Activated naive CD8-positive, alpha-beta T cell treated with anti-CD3 and anti-CD28 coated beads, Interleukin-2, amount 10 ng/mL, durations not matched to agents 7 days and 5 days (primary cell): ENCODE measurements at regions not wholly inside any gene's neighbourhood (a gene's known extent, or its start where the extent isn't known, plus 50 kb on each side); places are given as distances from the start of the nearest gene placed in this dataset.
"Not testable (repeated sequence)": the region's sequence is repeated elsewhere in the genome, so short reads cannot be mapped to it uniquely, and the experiment has no call there.

ENCODE experiments used
- ATAC-seq: fragments of 150-1000 bp; cut with Tn5 transposase; one replicate; pipeline ENCODE4 v1.10.0; 2021; ENCODE audit warnings: low read depth, moderate library complexity
- POLR2A ChIA-PET: fragments of 350-600 bp; sonication (Branson Sonifier 250); formaldehyde crosslinking; loops from one replicate; lab custom pipeline; 2021; ENCODE audit warnings: antibody characterized with exemption; lab: Charles Lee
- DNase-seq: peaks from one replicate; pipeline ENCODE4 v3.0.0; 2021
- H3K27ac Mint-ChIP-seq: one replicate; pipeline ENCODE4 v1.8.0; 2022; ENCODE audit warnings: mild to moderate bottlenecking, mixed read lengths
- H3K27me3 Mint-ChIP-seq: one replicate; pipeline ENCODE4 v1.8.0; 2022; ENCODE audit warnings: mild to moderate bottlenecking, moderate library complexity, mixed read lengths
- H3K36me3 Mint-ChIP-seq: one replicate; pipeline ENCODE4 v1.8.0; 2021; ENCODE audit warnings: mild to moderate bottlenecking, mixed read lengths
- H3K4me1 Mint-ChIP-seq: one replicate; pipeline ENCODE4 v1.8.0; 2021; ENCODE audit warnings: mixed read lengths
- H3K4me3 Mint-ChIP-seq: one replicate; pipeline ENCODE4 v1.8.0; 2022; ENCODE audit warnings: mild to moderate bottlenecking, moderate library complexity, mixed read lengths
- H3K9me3 Mint-ChIP-seq: one replicate; pipeline ENCODE4 v1.8.0; 2021; ENCODE audit warnings: mixed read lengths

DNA sequence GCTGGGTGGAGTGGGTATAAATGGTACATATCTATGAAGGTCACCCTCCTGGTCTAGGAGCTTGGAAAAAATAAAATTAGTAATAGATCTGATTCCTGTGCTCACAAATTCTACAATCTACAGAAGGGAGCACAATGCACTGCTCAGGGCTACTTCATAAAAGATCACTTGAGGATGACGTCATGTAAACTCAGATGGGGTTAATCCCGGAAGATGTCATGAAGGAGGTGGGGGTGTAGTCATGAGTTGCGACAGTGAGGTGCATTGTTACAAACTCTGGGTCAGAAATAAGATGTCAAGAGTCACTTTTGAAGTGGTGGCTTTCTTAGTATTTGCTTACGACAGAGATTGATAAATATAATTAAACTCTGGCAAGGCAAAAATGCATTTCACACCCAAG is 68.2 kb downstream of the LHX9 start:
- DNase-seq: no peak
- Mint-ChIP-seq H3K27me3 (peaks cover 20% of the 10 kb centered on the region), H3K27ac (no peak overlapping the region), H3K9me3 (no peaks in the 10 kb centered on the region), H3K4me3 (no peak overlapping the region), H3K4me1 (peaks cover 2% of the 10 kb centered on the region), H3K36me3 (no peaks in the 10 kb centered on the region)
- POLR2A ChIA-PET: no interaction called here
- no peak for ATAC-seq

DNA sequence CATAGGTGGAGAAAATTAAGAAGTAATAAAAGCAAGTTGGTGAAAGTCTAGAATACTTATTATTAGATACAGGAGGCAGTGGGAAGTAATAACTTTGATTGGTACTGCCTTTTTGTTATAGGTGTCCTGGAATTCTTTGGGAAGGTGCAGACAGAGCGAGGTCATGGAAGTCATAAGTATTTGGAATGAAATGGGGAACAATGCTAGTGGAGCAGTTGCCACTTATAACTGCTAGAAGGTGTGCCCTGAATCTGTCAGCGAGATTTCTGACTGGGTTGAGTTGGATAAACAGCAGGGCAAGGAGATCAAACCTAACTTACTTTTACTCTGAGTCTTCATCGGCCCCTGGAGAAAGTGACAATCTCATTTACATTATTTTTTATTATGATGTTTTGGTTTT is 69.6 kb downstream of the LHX9 start:
- no peak overlapping the region for H3K4me3 Mint-ChIP-seq
- H3K27ac Mint-ChIP-seq: no peak overlapping the region
- H3K9me3 Mint-ChIP-seq: no peaks in the 10 kb centered on the region
- DNase-seq: no peak
- no peak for ATAC-seq
- H3K36me3 Mint-ChIP-seq: no peaks in the 10 kb centered on the region
- peaks cover 19% of the 10 kb centered on the region for H3K27me3 Mint-ChIP-seq
- POLR2A ChIA-PET: no interaction called here
- H3K4me1 Mint-ChIP-seq: peaks cover 2% of the 10 kb centered on the region

DNA sequence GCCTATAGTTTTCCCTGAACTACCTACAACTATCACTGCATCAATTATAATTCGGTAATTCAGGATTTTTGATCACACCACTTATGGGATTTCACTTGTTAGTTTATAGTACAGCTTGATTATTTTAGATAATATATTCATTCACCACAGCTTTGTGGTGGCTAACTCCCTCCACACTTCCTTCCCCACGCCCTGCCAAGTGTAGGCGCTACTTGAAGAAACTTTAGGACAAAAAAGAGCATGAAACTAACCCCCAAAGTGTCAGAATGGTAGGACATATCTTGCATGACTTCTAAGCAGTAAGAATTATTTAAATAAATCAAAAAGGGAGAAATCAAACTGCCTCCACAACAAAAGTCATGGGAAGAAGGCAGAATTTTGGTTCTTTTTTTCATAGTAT is 70.1 kb downstream of the LHX9 start:
- no peak overlapping the region for H3K27ac Mint-ChIP-seq
- DNase-seq: no peak
- H3K9me3 Mint-ChIP-seq: no peaks in the 10 kb centered on the region
- H3K36me3 Mint-ChIP-seq: no peaks in the 10 kb centered on the region
- peaks cover 2% of the 10 kb centered on the region for H3K4me1 Mint-ChIP-seq
- POLR2A ChIA-PET: no interaction called here
- no peak overlapping the region for H3K4me3 Mint-ChIP-seq
- peaks cover 19% of the 10 kb centered on the region for H3K27me3 Mint-ChIP-seq
- no peak for ATAC-seq

DNA sequence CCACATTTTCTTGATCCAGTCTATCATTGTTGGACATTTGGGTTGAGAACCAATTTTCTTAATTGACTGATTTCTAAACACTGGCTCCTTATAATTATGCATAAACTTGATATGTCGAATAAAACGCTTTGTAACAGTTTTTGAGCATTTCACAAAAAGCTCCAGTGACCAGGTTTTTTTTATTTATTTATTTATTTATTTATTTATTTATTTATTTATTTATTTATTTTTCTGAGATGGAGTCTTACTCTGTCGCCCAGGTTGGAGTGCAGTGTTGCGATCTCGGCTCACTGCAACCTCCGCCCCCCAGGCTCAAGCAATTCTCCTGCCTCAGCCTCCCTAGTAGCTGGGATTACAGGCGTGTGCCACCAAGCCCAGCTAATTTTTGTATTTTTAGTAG is 71.4 kb downstream of the LHX9 start:
- H3K4me3 Mint-ChIP-seq, DNase-seq, H3K4me1 Mint-ChIP-seq, ATAC-seq, H3K27ac Mint-ChIP-seq, H3K9me3 Mint-ChIP-seq, POLR2A ChIA-PET, H3K36me3 Mint-ChIP-seq: not testable (repeated sequence)
- H3K27me3 Mint-ChIP-seq: peaks cover 17% of the 10 kb centered on the region

DNA sequence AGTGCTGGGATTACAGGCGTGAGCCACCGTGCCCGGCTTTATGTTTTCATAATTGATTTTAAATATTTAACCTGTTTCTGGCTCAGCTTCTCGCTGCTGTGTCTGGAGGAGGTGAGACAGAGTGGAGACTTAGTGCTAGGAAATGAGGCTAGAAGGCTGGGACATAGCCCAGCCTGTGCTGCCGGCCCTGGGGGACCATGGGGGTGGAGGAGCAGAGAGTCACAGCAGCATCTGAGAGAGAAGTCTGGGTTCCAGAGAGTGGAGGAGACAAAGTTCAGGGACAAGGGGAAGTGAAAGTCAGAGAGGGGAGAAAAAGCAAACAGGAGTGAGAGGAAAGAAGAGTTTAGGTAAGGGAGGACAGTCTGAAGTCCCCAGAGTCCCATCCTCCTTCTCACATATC is 71.9 kb downstream of the LHX9 start:
- DNase-seq (no peak), ATAC-seq (no peak)
- Mint-ChIP-seq H3K27me3 (peaks cover 14% of the 10 kb centered on the region), H3K36me3 (no peaks in the 10 kb centered on the region), H3K27ac (no peak overlapping the region), H3K4me3 (no peak overlapping the region), H3K9me3 (no peaks in the 10 kb centered on the region), H3K4me1 (peaks cover 2% of the 10 kb centered on the region)
- POLR2A ChIA-PET: no interaction called here

DNA sequence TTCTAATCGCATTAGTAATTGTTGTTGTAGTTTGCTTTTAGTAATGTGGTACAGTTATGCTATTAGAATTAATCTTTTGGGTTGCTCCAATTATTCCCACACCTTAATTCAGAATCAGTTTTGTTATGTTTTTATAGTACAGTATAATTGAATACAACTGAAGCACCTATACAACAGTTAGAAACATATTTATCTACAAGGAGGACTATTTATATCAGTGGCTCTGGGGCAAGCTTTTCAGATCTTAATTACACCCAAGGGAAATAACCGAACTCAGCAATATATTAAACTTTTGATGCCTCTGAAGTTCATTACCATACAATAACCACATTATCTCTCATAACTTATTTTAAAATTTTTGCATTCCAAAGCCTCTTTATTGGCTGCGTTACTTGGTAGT is 74.4 kb downstream of the LHX9 start:
- H3K9me3 Mint-ChIP-seq: no peaks in the 10 kb centered on the region
- peaks cover 4% of the 10 kb centered on the region for H3K4me1 Mint-ChIP-seq
- POLR2A ChIA-PET: no interaction called here
- DNase-seq (no peak), ATAC-seq (no peak)
- H3K36me3 Mint-ChIP-seq: no peaks in the 10 kb centered on the region
- no peak overlapping the region for H3K27ac Mint-ChIP-seq
- no peak overlapping the region for H3K4me3 Mint-ChIP-seq
- peaks cover 4% of the 10 kb centered on the region for H3K27me3 Mint-ChIP-seq

DNA sequence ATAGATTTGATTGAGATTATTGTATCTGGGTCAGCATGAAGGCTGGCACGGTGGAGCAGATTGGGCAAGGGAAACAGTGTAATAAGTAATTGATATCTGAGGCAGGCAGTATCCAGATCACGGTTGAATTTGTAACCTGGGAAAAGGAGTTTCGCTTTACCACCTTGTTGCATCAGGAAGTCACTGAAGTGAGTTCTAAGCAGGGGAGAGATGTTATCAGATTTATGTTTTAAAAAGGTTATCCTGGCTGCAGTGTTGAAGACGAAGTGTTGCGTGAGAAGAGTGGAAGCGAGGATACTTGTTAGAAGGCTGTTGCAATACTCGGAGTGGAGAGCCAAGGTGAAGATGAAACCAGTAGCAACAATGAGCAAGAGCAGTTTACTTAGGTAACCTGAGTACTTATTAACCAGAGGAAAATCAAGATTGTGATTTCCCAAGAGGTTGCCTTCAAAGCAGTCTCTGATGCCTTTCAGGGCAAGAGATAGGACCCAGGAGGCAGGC is 77.8 kb downstream of the LHX9 start:
- H3K36me3 Mint-ChIP-seq: no peaks in the 10 kb centered on the region

DNA sequence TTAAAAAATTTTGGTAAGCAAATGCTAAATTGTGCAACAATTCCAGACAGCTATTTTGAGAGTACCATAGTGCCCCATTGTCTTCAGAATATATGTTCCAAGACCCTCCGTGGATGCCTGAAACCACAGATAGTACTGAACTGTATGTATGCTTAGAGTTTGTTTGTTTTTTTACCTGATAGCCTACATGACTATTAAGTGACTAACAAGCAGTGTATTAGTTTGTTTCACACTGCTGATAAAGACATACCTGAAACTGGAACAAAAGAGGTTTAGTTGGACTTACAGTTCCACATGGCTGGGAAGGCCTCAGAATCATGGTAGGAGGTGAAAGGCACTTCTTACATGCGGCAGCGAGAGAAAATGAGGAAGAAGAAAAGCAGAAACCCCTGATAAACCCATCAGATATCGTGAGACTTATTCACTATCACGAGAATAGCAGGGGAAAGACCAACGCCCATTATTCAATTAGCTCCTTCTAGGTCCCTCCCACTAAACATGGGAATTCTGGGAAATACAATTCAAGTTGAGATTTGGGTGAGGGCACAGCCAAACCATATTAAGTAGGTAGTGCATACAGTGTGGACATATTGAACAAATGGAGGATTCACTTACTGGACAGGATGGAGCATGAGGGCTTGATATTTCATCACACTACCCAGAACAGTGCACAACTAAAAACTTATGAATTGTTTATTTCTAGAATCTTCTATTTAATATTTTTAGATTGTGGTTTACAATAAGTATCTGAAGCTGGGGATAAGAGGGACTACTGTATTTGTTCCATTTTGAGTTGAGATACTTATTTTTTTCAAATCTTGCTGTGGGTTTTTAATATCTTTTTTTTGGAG is 78.5 kb downstream of the LHX9 start:
- no peak for DNase-seq
- peaks cover 3% of the 10 kb centered on the region for H3K27me3 Mint-ChIP-seq
- no peak overlapping the region for H3K27ac Mint-ChIP-seq
- POLR2A ChIA-PET: no interaction called here
- peaks cover 4% of the 10 kb centered on the region for H3K4me1 Mint-ChIP-seq
- no peaks in the 10 kb centered on the region for H3K36me3 Mint-ChIP-seq
- no peak overlapping the region for H3K4me3 Mint-ChIP-seq
- no peak for ATAC-seq
- no peaks in the 10 kb centered on the region for H3K9me3 Mint-ChIP-seq

More for the DNA sequence above, 77.8 kb downstream of the LHX9 start:
- H3K27me3 Mint-ChIP-seq: peaks cover 4% of the 10 kb centered on the region
- no peaks in the 10 kb centered on the region for H3K9me3 Mint-ChIP-seq
- POLR2A ChIA-PET: no interaction called here
- peaks cover 4% of the 10 kb centered on the region for H3K4me1 Mint-ChIP-seq
- ATAC-seq: no peak
- no peak overlapping the region for H3K27ac Mint-ChIP-seq
- no peak overlapping the region for H3K4me3 Mint-ChIP-seq
- DNase-seq: no peak

DNA sequence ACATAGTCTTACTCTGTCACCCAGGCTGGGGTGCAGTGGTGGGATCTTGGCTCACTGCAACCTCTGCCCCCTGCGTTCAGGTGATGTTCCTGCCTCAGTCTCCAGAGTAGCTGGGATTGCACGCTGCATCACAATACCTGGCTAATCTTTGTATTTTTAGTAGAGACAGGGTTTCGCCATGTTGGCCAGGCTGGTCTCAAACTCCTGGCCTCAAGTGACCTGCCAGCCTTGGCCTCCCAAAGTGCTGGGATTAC is 79.0 kb downstream of the LHX9 start:
- H3K4me3 Mint-ChIP-seq, DNase-seq, H3K27me3 Mint-ChIP-seq, POLR2A ChIA-PET, H3K36me3 Mint-ChIP-seq, H3K4me1 Mint-ChIP-seq, ATAC-seq, H3K27ac Mint-ChIP-seq, H3K9me3 Mint-ChIP-seq: not testable (repeated sequence)

DNA sequence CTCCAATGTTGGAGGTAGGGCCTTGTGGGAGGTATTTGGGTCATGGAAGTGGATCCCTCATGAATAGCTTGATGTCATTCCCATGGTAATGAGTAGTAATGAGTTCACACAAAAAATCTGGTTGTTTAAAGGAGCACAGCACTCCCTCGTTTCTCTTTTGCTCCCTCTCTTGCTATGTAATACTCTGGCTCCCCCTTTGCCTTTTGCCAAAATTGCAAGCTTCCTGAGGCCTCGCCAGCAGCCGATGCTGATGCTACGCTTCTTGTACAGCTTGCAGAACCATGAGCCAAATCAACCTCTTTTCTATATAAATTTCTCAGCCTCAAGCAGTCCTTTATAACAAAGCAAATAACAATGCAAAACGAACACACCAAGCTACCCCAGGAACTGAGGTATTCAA is 80.9 kb downstream of the LHX9 start:
- H3K4me3 Mint-ChIP-seq: no peak overlapping the region
- H3K36me3 Mint-ChIP-seq: no peaks in the 10 kb centered on the region
- no peak for DNase-seq
- peaks cover 5% of the 10 kb centered on the region for H3K27me3 Mint-ChIP-seq
- POLR2A ChIA-PET: no interaction called here
- H3K4me1 Mint-ChIP-seq: peaks cover 4% of the 10 kb centered on the region
- no peak for ATAC-seq
- H3K27ac Mint-ChIP-seq: no peak overlapping the region
- peaks cover 1% of the 10 kb centered on the region for H3K9me3 Mint-ChIP-seq

DNA sequence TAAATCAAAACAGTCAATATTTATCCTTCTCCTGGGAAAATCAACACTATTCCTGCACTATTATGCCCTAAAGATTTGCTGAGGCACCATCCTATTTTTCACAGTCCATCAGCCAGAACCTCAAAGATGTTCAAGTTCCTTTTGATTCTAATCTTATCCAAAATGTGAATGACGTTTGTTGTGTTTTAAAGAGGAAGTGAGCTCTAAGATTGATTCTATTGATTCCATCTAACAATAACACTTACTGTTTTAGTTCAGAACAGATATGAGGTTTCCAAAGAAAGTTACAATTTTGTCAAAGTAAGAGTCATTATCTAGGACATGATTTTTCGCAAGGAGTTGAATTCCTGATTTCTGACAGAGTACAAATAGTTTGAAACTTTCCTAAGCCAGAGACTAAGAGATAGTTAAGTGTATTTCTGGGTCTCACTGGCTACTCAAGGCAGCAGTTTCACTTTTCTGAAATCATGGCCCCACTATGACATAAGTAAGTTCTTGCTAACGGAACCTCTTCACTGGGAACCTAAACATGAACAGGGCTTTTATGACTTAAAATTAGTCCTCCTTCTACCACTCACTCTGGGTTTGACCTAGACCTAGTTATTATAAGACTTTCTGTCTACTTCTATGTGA is 84.7 kb downstream of the LHX9 start:
- Mint-ChIP-seq H3K27ac (no peak overlapping the region), H3K36me3 (peaks cover 2% of the 10 kb centered on the region), H3K4me1 (peaks cover 2% of the 10 kb centered on the region), H3K27me3 (peaks cover 8% of the 10 kb centered on the region), H3K4me3 (no peak overlapping the region), H3K9me3 (peaks cover 3% of the 10 kb centered on the region)
- POLR2A ChIA-PET: no interaction called here
- no peak for ATAC-seq
- no peak for DNase-seq

DNA sequence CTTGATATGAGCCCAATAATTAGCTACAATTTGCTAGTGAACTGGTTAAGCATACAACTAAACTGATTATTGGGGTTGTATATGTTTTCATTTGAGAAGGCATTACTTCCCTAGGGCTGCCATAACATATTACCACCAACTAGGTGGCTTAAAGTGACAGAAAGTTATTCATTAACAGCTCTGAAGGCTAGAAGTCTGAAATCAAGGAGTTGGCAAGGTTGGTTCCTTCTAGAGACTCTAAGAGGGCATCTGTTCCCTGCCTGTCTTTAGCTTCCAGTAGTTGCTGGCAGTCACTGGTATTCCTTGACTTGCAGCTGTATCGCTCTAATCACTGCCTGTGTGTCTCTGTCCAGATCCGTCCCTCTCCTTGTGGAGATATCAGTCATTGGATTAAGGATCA is 86.3 kb downstream of the LHX9 start:
- H3K27me3 Mint-ChIP-seq: peaks cover 13% of the 10 kb centered on the region
- H3K27ac Mint-ChIP-seq: no peak overlapping the region
- ATAC-seq: no peak
- H3K4me3 Mint-ChIP-seq: no peak overlapping the region
- POLR2A ChIA-PET: no interaction called here
- H3K9me3 Mint-ChIP-seq: peaks cover 8% of the 10 kb centered on the region
- peaks cover 2% of the 10 kb centered on the region for H3K4me1 Mint-ChIP-seq
- DNase-seq: no peak
- peaks cover 4% of the 10 kb centered on the region for H3K36me3 Mint-ChIP-seq

DNA sequence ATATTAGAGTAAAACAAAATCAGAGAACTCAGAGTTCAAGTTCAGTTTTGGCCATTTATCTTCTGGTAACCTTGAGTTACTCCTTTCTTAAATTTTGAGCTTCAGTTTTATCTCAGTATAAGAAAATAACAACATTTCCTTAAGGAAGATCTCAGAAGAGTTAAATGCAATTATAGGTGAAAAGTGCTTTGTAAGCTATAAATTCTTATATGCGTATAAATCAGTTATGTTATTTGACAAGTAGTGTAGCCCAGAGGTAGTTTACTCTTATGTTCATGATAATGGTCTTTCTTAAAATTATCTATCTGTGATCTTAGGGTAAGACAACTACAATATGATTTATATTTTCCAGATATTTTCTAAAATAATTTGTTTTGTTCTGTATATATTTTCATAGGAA is 89.8 kb downstream of the LHX9 start:
- H3K9me3 Mint-ChIP-seq: peaks cover 25% of the 10 kb centered on the region
- H3K4me3 Mint-ChIP-seq: no peak overlapping the region
- peaks cover 11% of the 10 kb centered on the region for H3K27me3 Mint-ChIP-seq
- peaks cover 8% of the 10 kb centered on the region for H3K36me3 Mint-ChIP-seq
- POLR2A ChIA-PET: no interaction called here
- DNase-seq (no peak), ATAC-seq (no peak)
- H3K4me1 Mint-ChIP-seq: no peaks in the 10 kb centered on the region
- no peak overlapping the region for H3K27ac Mint-ChIP-seq
